CD4-positive, alpha-beta T cell treated with Interleukin-4 for 4 hours (primary cell): ENCODE measurements at regions not wholly inside any gene's neighbourhood (a gene's known extent, or its start where the extent isn't known, plus 50 kb on each side); places are given as distances from the start of the nearest gene placed in this dataset.

Source experiments
- DNase-seq: peaks from one replicate; pipeline ENCODE4 v3.0.0-alpha.2; 2020

GRCh38 chr4:137661693-137662092 lies 129.4 kb upstream of the PCDH18 start:
- DNase-seq: no peak

- DNase-seq: no peak
These were observed 127.9 kb upstream of the PCDH18 start for GRCh38 chr4:137660211-137660610.

GRCh38 chr4:137659431-137659830 lies 127.1 kb upstream of the PCDH18 start:
- no peak for DNase-seq

GRCh38 chr4:137656661-137657060 lies 124.4 kb upstream of the PCDH18 start:
- DNase-seq: no peak

- DNase-seq: no peak
These were observed 123.0 kb upstream of the PCDH18 start for GRCh38 chr4:137655302-137655701.

GRCh38 chr4:137651128-137651527 lies 118.8 kb upstream of the PCDH18 start:
- no peak for DNase-seq

- no peak for DNase-seq
These were observed 117.6 kb upstream of the PCDH18 start for GRCh38 chr4:137649711-137650450.

GRCh38 chr4:137648531-137648930 lies 116.2 kb upstream of the PCDH18 start:
- DNase-seq: no peak

GRCh38 chr4:137647375-137647774 lies 115.1 kb upstream of the PCDH18 start:
- no peak for DNase-seq

- no peak for DNase-seq
These were observed 111.9 kb upstream of the PCDH18 start for GRCh38 chr4:137644201-137644600.

GRCh38 chr4:137641544-137641943 lies 109.2 kb upstream of the PCDH18 start:
- no peak for DNase-seq

- no peak for DNase-seq
These were observed 108.5 kb upstream of the PCDH18 start for GRCh38 chr4:137640838-137641158.

GRCh38 chr4:137640156-137640837 lies 108.0 kb upstream of the PCDH18 start:
- no peak for DNase-seq

GRCh38 chr4:137638934-137639333 lies 106.6 kb upstream of the PCDH18 start:
- no peak for DNase-seq

GRCh38 chr4:137635601-137636000 lies 103.3 kb upstream of the PCDH18 start:
- no peak for DNase-seq

GRCh38 chr4:137635108-137635507 lies 102.8 kb upstream of the PCDH18 start:
- no peak for DNase-seq

- no peak for DNase-seq
These were observed 100.5 kb upstream of the PCDH18 start for GRCh38 chr4:137632842-137633241.

- no peak for DNase-seq
These were observed 99.3 kb upstream of the PCDH18 start for GRCh38 chr4:137631605-137632004.

- DNase-seq: no peak
These were observed 98.0 kb upstream of the PCDH18 start for GRCh38 chr4:137630252-137630651.

- DNase-seq: no peak
These were observed 95.6 kb upstream of the PCDH18 start for GRCh38 chr4:137627739-137628460.

GRCh38 chr4:137626942-137627738 lies 94.8 kb upstream of the PCDH18 start:
- no peak for DNase-seq

- no peak for DNase-seq
These were observed 90.7 kb upstream of the PCDH18 start for GRCh38 chr4:137623013-137623412.

GRCh38 chr4:137621056-137621455 lies 88.8 kb upstream of the PCDH18 start:
- DNase-seq: no peak
